ENCODE measurements at regions not wholly inside any gene's neighbourhood (a gene's known extent, or its start where the extent isn't known, plus 50 kb on each side); places are given as distances from the start of the nearest gene placed in this dataset.

GRCh38 chr11:111011275-111011594 is 234.3 kb upstream of the POU2AF2 start:
- H3K18ac ChIP-seq (ENCODE audit: insufficient read length, low read depth, low read length): no peak overlapping the region
- no peak overlapping the region for H2AK5ac ChIP-seq (ENCODE audit: insufficient read length, low read length)
- DNase-seq: no peak
- no peak for TF ChIP-seq CTCF (conservative IDR thresholded peaks at IDR 0.05)
- Mint-ChIP-seq H3K9me3 (no peaks in the 10 kb centered on the region), H3K27ac (no peak overlapping the region; a peak in 1 of 7 replicates), H3K4me1 (0 out of 4 replicates have a peak, but pooled peaks cover 0 to 2% of the 10 kb centered on the region in 2 experiments), H3K36me3 (ENCODE audit: insufficient read depth in 1 of 3, low read depth in 3 of 3) (no peaks in the 10 kb centered on the region), H3K27me3 (ENCODE audit: low read depth) (no peaks in the 10 kb centered on the region), H3K4me3 (no peak overlapping the region)
- 0 out of 2 replicates have a peak, but pooled peaks cover under 1% of the 10 kb centered on the region for H3K4me1 ChIP-seq (ENCODE audit: insufficient read depth, low read length)
- H4K91ac ChIP-seq (ENCODE audit: insufficient read length, low read depth, low read length): no peak overlapping the region
- H3K14ac ChIP-seq (ENCODE audit: insufficient read depth, low read length): no peak overlapping the region
- H3K9ac ChIP-seq (ENCODE audit: extremely low read depth, insufficient read length, low read length): no peak overlapping the region
- no peak overlapping the region for H3K4me2 ChIP-seq (ENCODE audit: insufficient read depth, insufficient read length, low read length)
- no peak overlapping the region for H3K4ac ChIP-seq (ENCODE audit: low read depth, low read length)
- no peak overlapping the region for H3T11ph ChIP-seq (ENCODE audit: low read length)
- no peak overlapping the region for H4K8ac ChIP-seq (replicated peaks; ENCODE audit: insufficient read length, low read depth, low read length)
- no peak overlapping the region for H2BK20ac ChIP-seq (ENCODE audit: low read depth, low read length, poor library complexity, severe bottlenecking)
- H2BK120ac ChIP-seq (ENCODE audit: low read depth, low read length, poor library complexity, severe bottlenecking): no peak overlapping the region
- no peak overlapping the region for H2BK5ac ChIP-seq (ENCODE audit: insufficient read length, low read length)
- no peak overlapping the region for H2AFZ ChIP-seq (ENCODE audit: low read length)
- no peak overlapping the region for H3K56ac ChIP-seq (ENCODE audit: insufficient read length, low read depth, low read length)
- no peak overlapping the region for H2BK15ac ChIP-seq (ENCODE audit: low read depth, low read length)
- no peak overlapping the region for H3K27ac ChIP-seq (ENCODE audit: insufficient read length, low read depth, low read length)
- no peaks in the 10 kb centered on the region for H3K79me1 ChIP-seq (ENCODE audit: insufficient read depth, low read depth, low read length, poor library complexity, severe bottlenecking)
- H2BK12ac ChIP-seq (ENCODE audit: insufficient read length, low read depth, low read length): no peak overlapping the region
- H3K23ac ChIP-seq (ENCODE audit: insufficient read length, low read depth, low read length): no peak overlapping the region
- no peaks in the 10 kb centered on the region for H3K23me2 ChIP-seq (ENCODE audit: insufficient read length, low read depth, low read length, poor library complexity, severe bottlenecking)
- no peaks in the 10 kb centered on the region for H3K9me3 ChIP-seq (ENCODE audit: control insufficient read depth, low read depth, low read length)
- no peaks in the 10 kb centered on the region; the same call in 1 of the 2 replicates for H3K27me3 ChIP-seq (ENCODE audit: insufficient read depth, low read length)
- no peaks in the 10 kb centered on the region for H3K79me2 ChIP-seq (ENCODE audit: insufficient read depth, low read length)
- H4K20me1 ChIP-seq (ENCODE audit: control insufficient read depth, insufficient read depth, insufficient read length): no peaks in the 10 kb centered on the region
- no peak overlapping the region for H4K5ac ChIP-seq (ENCODE audit: insufficient read length, low read depth, low read length)
